ENCODE measurements at regions not wholly inside any gene's neighbourhood (a gene's known extent, or its start where the extent isn't known, plus 50 kb on each side); places are given as distances from the start of the nearest gene placed in this dataset.
"Not testable (repeated sequence)": the region's sequence is repeated elsewhere in the genome, so short reads cannot be mapped to it uniquely, and the experiment has no call there.

GRCh38 chrX:137930533-137930932, 364.6 kb downstream of the ZIC3 start (continued):
- no peak for TF ChIP-seq MED1 (CRISPR knock-in tag; IDR thresholded peaks at IDR 0.05; ENCODE audit: borderline replicate concordance)
- TF ChIP-seq ZNF277 (CRISPR knock-in tag; IDR thresholded peaks at IDR 0.05; ENCODE audit: borderline replicate concordance) = no peak
- no peak for TF ChIP-seq FUS (optimal IDR thresholded peaks at IDR 0.05; ENCODE audit: low read depth, low read length)
- TF ChIP-seq PURB (CRISPR knock-in tag; IDR thresholded peaks at IDR 0.05; ENCODE audit: low read depth) = no peak
- TF ChIP-seq ZNF75A (CRISPR knock-in tag; IDR thresholded peaks at IDR 0.05) = no peak
- TF ChIP-seq PCBP2 (IDR thresholded peaks at IDR 0.05; ENCODE audit: low read depth, low read length, poor library complexity, severe bottlenecking) = no peak
- no peak for TF ChIP-seq FOXJ2 (tag; IDR thresholded peaks at IDR 0.05)

- H3K4me1 ChIP-seq (replicated peaks in 1 of 2; ENCODE audit: control insufficient read depth in 2 of 2, insufficient read depth in 2 of 2, low read length in 2 of 2); BruUV-seq (replicated peaks); H3K4me2 ChIP-seq (ENCODE audit: insufficient read depth, low read length); H2AFZ ChIP-seq (ENCODE audit: low read depth, low read length); H3K27ac ChIP-seq (ENCODE audit: extremely low read depth, low read depth, low read length); H3K9me3 ChIP-seq (replicated peaks; ENCODE audit: control insufficient read depth, insufficient read depth, low read depth, low read length); H3K27me3 ChIP-seq (ENCODE audit: control insufficient read depth in 2 of 2, insufficient read depth in 2 of 2, low read length in 2 of 2); FAIRE-seq; DNase-seq (ENCODE audit: extremely low read depth in 1 of 4, low spot score in 3 of 4); ATAC-seq; in situ Hi-C loops (cut with MboI); H3K9me1 ChIP-seq (ENCODE audit: control insufficient read depth, insufficient read depth, low read length); H3K4me3 ChIP-seq; H4K20me1 ChIP-seq (replicated peaks; ENCODE audit: control insufficient read depth, insufficient read depth, low read length); CTCF ChIA-PET (ENCODE audit: low intra/inter-chr PET ratio); H3K79me2 ChIP-seq (ENCODE audit: control insufficient read depth, insufficient read depth, low read length); POLR2A ChIA-PET; intact Hi-C loops (cut with micrococcal nuclease); H3K9ac ChIP-seq (ENCODE audit: insufficient read depth in 1 of 2, low read depth in 2 of 2, low read length in 2 of 2); H3K36me3 ChIP-seq (ENCODE audit: control insufficient read depth, insufficient read depth, low read length): not testable (repeated sequence)
- 0% methylated on average over 1 of the region's 1 CpG for WGBS (ENCODE audit: insufficient coverage, low coverage, missing lambda C conversion rate)
- TF ChIP-seq ZNF707 (CRISPR knock-in tag; conservative IDR thresholded peaks at IDR 0.05) = peak; percentile 88
These were observed 368.3 kb downstream of the ZIC3 start for GRCh38 chrX:137934214-137934613.

GRCh38 chrX:137934887-137935286, 369.0 kb downstream of the ZIC3 start:
- H3K36me3 ChIP-seq (ENCODE audit: control insufficient read depth, insufficient read depth, low read length); H3K4me1 ChIP-seq (replicated peaks in 1 of 2; ENCODE audit: control insufficient read depth in 2 of 2, insufficient read depth in 2 of 2, low read length in 2 of 2); H3K27me3 ChIP-seq (ENCODE audit: control insufficient read depth in 2 of 2, insufficient read depth in 2 of 2, low read length in 2 of 2); H3K4me2 ChIP-seq (ENCODE audit: insufficient read depth, low read length); in situ Hi-C loops (cut with MboI); H3K9ac ChIP-seq (ENCODE audit: insufficient read depth in 1 of 2, low read depth in 2 of 2, low read length in 2 of 2); H3K79me2 ChIP-seq (ENCODE audit: control insufficient read depth, insufficient read depth, low read length); H2AFZ ChIP-seq (ENCODE audit: low read depth, low read length); FAIRE-seq; H4K20me1 ChIP-seq (replicated peaks; ENCODE audit: control insufficient read depth, insufficient read depth, low read length); ATAC-seq; intact Hi-C loops (cut with micrococcal nuclease); H3K9me3 ChIP-seq (replicated peaks; ENCODE audit: control insufficient read depth, insufficient read depth, low read depth, low read length); DNase-seq (ENCODE audit: extremely low read depth in 1 of 4, low spot score in 3 of 4); POLR2A ChIA-PET; H3K9me1 ChIP-seq (ENCODE audit: control insufficient read depth, insufficient read depth, low read length); H3K4me3 ChIP-seq; BruUV-seq (replicated peaks); CTCF ChIA-PET (ENCODE audit: low intra/inter-chr PET ratio); H3K27ac ChIP-seq (ENCODE audit: extremely low read depth, low read depth, low read length): not testable (repeated sequence)
- WGBS (ENCODE audit: insufficient coverage, low coverage, missing lambda C conversion rate) = 0% methylated on average over 1 of the region's 4 CpGs

Measured in K562 (cell line).